A673 (cell line): ENCODE measurements at regions not wholly inside any gene's neighbourhood (a gene's known extent, or its start where the extent isn't known, plus 50 kb on each side); places are given as distances from the start of the nearest gene placed in this dataset.
"Not testable (repeated sequence)": the region's sequence is repeated elsewhere in the genome, so short reads cannot be mapped to it uniquely, and the experiment has no call there.

Experiments
- EZH2 ChIP-seq: fragments of 200-600 bp; sonication (generic); IDR thresholded peaks from 2 replicates; pipeline ENCODE4 v1.6.1; 2017; ENCODE audit warnings: borderline replicate concordance, low read depth, mild to moderate bottlenecking, mixed read lengths, antibody characterized with exemption, low read length; ENCODE audit not compliant: poor library complexity, severe bottlenecking
- TF ChIP-seq, protein P1 (sequence below): fragments of 300-800, 200-600 bp; sonication (generic); conservative IDR thresholded peaks from 2 replicates; pipeline ENCODE4 v1.5.1; 2017; ENCODE audit warnings: low read depth, mild to moderate bottlenecking, antibody characterized with exemption, low read length, moderate library complexity, mixed read lengths

DNA sequence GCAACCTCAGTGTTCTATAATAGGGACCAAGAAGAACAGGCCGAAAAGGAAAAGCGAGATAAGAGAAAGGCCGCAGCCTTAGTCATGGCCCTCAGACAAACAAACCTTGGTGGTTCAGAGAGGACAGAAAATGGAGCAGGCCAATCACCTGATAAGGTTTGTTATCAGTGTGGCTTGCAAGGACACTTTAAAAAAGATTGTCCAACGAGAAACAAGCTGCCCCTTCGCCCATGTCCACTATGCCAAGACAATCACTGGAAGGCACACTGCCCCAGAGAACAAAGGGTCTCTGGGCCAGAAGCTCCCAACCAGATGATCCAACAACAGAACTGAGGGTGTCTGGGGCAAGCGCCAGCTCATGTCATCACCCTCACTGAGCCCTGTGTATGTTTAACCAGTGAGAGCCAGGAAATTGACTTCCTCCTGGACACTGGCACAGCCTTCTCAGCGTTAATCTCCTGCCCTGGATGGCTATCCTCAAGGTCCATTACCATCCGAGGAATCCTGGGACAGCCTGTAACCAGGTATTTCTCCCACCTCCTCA, 334.8 kb upstream of the SLITRK5 start:
- TF ChIP-seq, protein P1, sequence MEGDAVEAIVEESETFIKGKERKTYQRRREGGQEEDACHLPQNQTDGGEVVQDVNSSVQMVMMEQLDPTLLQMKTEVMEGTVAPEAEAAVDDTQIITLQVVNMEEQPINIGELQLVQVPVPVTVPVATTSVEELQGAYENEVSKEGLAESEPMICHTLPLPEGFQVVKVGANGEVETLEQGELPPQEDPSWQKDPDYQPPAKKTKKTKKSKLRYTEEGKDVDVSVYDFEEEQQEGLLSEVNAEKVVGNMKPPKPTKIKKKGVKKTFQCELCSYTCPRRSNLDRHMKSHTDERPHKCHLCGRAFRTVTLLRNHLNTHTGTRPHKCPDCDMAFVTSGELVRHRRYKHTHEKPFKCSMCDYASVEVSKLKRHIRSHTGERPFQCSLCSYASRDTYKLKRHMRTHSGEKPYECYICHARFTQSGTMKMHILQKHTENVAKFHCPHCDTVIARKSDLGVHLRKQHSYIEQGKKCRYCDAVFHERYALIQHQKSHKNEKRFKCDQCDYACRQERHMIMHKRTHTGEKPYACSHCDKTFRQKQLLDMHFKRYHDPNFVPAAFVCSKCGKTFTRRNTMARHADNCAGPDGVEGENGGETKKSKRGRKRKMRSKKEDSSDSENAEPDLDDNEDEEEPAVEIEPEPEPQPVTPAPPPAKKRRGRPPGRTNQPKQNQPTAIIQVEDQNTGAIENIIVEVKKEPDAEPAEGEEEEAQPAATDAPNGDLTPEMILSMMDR, result not testable (repeated sequence)
- not testable (repeated sequence) for TF ChIP-seq EZH2
